GM21619 (cell line): ENCODE measurements at regions not wholly inside any gene's neighbourhood (a gene's known extent, or its start where the extent isn't known, plus 50 kb on each side); places are given as distances from the start of the nearest gene placed in this dataset.
"Not testable (repeated sequence)": the region's sequence is repeated elsewhere in the genome, so short reads cannot be mapped to it uniquely, and the experiment has no call there.

Experiments used
- ATAC-seq: cut with Tn5 transposase; IDR thresholded peaks from one replicate; pipeline ENCODE4 v1.9.1; 2021; ENCODE audit not compliant: unreplicated experiment

DNA sequence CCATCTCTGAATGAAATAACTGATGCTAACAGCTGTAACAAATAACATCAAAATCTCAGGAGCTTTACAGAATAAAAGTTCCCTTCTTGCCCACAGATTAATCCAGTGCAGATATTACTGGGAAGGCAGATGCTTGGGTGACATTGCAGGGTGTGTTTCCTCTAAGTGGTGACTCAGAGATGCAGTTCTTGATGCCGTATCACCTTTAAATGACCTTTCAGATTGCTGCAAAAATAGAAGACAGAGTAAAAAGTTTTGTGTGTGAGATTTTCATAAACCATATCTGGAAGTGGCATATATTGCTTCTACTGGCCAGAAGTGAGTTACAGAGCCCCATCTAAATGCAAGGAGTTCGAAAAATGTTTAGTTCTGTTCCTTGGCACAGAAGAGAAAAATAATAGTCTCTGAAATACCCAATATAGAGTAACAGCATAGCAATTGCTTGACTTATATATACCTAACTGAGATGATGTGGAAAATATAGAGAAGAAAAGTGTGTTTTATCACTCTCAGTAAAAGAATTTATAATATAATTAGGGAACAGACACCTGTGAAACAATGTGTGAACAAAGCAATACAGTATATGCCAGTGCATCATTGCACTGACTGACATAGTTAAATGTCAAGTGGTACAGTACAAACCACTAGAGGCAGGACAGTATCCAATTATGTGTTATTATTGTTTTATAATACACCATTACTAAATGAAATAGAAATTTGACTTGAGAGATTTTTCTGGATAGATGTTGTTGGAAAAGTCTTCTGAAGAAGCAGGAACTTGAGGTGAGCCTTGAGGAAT is 430.7 kb upstream of the CBLB start:
- ATAC-seq, result peak; percentile 52

DNA sequence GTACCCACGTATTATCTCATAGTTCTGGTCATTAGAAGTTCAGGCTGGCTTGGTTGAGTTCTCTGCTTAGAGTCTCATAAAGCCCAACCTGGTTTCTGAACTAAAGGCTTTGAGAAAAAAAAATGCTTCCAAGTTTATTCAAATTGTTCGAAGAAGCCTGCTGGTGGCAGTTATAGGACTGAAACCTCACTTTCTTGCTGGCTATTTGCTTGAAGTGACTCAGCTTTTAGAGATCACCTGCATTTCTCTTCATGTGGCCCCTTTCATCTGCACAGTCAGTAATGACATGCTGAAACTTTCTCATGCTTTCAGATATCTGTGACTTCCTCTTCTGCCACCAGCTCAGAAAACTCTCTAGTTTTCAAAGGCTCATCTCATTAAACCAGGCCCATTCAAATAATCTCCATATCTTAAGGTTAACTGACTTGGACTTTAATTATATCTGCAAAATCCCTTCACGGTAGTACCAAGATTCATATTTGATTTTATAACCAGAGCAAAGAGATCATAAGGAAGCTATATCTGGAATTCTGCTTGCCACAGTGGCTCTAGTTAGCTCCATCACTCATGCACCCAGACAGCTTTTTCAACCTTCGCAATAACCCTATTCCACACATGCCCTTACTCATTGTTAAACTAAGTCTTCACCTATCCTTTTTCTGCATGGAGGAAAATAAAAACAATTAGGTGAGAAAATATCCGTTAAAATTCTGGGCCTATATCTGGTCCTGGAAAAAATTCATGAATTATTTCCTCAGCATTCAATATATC is 433.8 kb upstream of the CBLB start:
- ATAC-seq, result peak; percentile 88

DNA sequence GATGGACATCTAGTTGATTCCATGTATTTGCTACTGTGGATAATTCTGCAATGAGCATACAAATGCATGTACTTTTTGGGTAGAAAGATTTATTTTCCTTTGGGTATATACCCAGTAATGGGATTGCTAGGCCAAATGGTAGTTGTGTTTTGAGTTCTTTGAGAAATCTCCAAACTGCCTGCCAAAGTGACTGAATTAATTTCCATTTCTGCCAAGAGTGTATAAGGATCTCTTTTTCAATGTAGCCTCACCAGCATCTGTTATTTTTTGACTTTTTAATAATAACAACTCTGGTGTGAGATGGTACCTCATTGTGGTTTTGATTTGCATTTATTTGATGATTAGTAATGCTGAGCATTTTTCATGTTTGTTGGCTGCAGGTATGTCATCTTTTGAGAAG is 435.0 kb upstream of the CBLB start:
- ATAC-seq, result no peak

DNA sequence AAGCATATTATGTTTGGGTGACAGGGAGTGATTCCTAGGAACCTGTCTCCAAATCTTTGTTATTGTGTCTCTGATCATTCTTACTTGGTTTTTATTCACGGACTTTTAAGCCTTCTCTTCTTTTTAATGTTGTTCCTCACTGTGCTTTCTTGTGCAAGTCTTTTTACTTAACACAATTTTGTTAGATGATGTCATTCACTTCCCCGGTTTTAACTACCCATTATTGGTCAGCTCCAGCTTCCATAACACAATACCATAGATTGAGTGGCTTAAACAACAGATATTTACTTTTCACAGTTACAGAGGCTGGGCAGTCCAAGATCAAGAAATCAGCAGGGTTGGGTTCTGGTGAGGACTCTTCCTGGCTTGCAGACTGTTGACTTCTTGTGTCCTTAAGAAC is 436.3 kb upstream of the CBLB start:
- ATAC-seq, result no peak

DNA sequence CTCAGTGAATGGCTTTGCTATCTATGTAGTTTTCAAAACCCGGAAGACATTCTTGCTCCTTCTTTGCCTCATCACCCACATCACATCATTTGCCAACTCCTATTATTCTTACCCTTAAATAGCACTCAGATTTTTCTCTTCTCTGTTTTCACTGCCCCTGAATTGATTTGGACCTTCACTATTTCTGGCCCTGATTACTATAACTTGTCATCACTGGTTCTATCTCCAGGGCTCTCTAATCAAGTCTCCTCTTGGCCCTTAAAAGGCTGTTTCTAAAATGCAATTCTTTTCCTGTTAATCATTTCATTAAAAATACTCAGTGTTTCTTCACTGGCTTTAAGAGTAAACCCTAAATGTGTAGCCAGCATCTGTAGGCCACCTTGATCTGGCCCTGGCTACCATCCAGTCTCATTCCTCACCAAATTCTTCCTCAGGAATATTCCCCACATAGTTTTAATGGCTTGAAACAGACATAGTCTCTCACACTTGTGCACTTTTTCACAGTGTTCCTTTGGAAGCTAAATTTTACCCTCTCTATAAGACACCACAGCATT is 437.1 kb upstream of the CBLB start:
- ATAC-seq, result no peak

DNA sequence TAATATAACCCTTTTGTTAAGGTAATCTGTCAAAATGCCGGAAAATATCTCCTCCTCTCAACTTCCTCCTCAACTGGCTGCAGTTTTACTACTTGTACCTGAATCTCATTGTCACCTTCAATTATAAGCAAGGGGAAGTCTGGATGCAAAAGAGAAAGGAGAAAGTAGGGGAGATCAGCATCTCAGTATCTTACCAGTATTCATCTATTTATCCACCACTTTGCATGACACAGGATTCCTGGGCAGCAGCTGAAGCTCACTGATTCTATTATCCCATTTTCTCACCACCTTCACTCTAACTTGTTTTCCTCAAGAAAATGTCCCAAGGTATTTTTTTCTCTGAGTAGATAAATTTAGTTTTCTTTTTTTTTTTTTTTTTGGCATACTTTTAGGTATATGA is 440.5 kb upstream of the CBLB start:
- no peak for ATAC-seq

DNA sequence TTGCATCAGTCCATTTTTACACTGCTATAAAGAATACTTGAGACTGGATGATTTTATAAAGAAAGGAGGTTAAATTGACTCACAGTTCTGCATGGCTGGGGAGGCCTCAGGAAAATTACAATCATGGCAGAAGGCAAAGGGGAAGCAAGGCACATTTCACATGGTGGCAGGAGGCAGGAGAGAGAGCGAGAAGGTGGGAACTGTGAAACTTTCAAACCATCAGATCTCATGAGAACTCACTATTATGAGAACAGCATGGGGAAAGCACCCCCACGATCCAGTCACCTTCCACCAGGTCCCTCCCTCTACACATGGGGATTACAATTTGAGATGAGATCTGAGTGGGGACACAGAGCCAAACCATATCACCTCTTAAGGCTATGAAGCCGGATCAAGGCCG is 441.0 kb upstream of the CBLB start:
- not testable (repeated sequence) for ATAC-seq

DNA sequence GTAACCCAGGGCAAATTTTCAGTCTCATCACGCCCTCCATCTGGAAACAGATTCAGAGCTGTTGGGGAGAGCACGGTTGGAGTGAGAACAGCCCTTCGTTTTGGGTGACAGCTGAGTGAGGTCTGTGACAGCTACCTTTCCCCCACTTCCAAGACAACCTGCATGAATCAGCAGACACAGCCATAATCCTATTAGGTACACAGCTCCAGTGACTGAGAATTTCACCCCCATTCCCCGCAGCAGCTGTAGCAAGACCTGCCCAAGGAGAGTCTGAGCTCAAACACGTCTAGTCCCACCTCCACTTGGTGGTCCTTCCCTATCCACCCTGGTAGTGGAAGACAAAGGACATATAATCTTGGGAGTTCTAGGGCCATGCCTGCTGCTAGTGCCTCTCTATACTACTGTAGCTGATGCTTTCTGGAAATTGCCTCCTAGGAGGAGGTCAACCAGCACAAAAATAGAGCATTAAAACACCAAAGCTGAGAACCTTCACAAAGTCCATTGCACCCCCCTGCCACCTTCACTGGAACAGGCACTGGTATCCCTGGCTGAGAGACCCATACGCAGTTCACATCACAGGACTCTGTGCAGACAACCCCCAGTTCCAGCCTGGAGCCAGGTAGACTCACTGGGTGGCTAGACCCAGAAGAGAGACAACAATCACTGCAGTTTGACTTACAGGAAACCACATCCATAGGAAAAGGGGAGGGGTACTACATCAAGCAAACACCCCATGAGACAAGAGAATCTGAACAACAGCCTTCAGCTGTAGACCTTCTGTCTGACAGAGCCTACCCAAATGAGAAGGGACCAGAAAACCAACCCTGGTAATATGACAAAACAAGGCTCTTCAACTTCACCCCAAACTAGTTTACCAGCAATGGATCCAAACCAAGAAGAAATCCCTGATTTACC is 448.6 kb upstream of the CBLB start:
- ATAC-seq, result no peak

DNA sequence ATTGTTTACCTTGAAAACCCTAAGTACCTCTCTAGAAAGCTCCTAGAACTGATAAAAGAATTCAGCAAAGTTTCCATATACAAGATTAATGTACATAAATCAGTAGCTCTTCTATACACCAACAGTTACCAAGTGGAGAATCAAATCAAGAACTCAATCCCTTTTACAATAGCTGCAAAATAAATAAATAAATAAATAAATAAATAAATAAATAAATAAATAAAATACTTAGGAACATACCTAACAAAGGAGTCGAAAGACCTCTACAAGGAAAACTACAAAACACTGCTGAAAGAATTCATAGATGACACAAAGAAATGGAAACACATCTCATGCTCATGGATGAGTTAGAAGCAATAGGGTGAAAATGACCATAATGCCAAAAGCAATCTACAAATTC is 452.6 kb upstream of the CBLB start:
- not testable (repeated sequence) for ATAC-seq

DNA sequence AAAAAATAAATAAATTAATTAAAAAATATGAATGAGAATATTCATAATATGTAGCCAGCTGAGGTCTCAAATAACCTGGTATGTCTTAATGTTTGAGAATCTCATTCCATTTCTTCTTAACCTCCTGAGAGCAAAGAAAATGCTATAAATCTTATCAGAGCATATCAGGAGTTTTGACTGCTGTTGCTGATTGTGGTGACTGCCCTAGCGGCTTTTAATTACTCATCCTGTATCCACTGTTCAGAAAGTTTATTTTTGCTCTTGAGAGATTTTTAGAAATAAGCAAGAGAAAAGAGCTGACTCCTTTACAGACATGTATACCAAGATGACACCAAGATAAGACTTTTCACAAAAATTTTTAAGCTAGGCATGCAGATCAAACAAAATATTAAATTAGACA is 454.8 kb upstream of the CBLB start:
- ATAC-seq, result no peak

DNA sequence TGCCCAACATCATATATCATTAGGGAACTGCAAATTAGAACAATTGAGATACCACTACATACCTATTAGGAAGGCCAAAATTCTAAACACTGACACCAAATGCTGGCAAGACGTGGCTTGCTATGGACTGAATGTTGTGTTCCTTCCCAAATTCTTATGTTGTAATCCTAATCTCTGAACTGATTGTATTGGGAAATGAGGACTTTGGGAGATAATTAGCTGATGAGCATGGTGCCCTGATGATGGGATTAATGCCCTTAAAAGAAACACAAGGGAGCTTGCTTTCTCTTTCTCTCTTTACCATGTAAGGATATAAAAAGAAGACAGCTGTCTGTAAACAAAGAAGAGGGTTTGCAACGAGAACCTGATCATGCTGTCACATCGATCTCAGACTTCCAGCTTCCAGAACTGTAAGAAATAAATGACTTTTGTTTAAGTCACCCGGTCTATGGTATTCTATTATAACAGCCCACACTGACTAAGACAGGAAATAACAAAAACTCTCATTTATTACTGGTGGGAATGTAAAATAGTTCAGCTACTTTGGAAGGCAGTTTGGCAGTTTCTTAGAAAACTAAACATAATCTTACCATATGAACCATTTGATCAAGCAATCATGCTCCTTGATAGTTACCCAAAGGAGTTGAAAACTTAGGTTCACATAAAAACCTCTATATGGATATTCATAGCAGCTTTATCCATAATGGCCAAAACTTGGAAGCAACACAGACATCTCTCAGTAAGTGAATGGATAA is 458.3 kb upstream of the CBLB start:
- ATAC-seq, result no peak

DNA sequence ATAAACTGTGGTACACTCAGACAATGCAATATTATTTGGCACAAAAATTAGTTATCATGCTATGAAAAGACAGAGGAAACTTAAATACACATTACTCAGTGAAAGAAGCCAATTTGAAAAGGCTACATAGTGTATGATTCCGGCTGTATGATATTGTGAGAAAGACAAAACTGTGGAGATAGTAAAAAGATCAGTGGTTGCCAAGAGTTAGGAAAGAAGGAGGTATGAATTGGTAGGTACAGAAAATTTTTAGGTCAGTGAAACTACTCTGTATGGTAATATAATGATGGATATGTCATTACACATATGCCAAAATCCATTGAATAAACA is 458.8 kb upstream of the CBLB start:
- no peak for ATAC-seq

DNA sequence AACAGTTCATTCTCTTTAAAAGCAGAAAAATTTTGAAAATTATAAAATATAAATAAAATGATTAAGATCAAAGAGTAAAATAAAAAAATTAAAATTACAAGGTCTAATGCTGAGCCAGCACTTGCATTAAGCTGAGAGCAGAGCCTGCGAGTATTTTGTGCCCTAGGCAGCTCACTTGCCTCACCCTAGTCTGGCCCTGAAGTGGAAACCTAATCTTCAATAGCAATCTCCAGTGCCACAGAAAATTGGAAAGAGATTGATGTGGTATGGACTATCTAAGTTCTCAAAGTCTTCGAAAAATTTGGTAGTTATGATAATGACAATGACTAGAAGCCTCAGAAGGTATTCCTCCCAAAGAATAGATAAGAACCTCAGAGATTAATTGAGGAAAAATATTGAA is 459.4 kb upstream of the CBLB start:
- ATAC-seq, result no peak

DNA sequence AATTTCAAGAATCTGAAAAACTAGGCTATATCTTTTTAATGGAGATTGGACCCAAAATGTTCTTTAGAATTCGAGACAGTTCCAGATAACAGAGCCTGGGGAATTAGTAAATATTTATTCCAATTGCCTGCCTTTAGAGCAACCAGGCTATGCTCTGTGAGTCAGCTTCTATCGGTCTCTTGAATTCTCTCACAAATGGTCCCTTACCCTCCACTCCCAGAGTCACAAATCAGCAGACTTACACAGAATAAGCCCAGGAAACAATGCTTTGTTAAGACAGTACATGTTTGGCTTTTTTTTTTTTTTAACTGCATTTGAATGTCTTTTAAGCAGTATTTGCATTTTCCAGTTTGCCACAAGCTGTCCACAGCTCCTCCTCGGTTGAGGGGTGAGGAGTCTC is 460.7 kb upstream of the CBLB start:
- no peak for ATAC-seq

DNA sequence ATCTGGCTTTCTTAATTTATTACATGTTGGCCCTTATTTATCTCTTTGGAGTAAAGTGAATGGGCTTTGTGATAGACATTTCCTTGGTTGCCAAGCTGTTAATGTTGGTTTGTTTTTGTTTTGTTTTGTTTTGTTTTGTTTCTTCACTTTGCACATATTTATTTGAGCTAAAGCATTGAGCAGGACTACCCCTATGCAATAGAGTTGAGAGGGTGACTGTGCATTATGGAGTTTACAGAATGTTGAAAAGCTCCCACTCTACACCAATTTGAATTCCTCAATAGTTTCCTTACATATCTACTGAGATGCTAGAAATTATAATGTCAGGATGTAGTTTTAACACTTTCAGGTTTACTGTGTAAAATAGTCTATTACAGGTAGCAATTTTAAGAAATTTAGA is 462.8 kb upstream of the CBLB start:
- ATAC-seq, result no peak

DNA sequence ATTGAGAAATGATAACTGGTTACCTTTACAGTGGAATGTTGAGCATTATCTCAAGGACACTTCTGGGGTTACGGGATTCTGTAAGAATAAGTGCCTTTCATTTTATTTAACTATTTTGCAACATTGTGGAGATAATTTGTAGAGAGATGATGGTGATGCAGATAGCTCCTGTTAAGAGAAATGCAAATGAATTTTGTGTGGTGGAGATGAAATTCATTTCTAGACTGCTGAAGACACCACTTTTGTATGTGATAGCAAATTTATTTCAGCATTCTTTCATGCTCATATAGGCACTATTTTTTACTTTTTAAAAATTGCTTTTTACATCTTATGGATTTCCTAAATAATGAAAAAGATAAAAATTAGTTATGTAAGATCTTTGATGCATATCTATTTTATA is 463.3 kb upstream of the CBLB start:
- no peak for ATAC-seq

DNA sequence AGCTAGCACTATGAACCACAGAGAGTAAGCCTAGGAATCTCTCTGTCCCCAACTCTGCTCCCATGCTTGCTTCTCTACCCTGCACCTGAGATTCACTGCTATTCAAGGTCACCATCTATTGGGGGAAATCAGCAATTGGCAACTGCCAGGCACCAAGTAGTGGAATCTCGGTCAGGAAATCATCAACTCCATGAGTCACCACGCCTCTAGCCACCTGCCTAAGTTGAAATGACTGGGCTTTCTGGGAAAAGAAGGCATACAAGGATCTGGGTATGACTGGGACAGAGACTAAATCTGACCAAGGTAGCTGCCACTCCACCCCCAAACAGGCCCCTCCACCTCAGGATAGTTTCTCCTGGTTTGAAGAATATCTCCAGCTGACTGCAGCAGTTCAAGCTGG is 464.1 kb upstream of the CBLB start:
- ATAC-seq, result peak; percentile 46

DNA sequence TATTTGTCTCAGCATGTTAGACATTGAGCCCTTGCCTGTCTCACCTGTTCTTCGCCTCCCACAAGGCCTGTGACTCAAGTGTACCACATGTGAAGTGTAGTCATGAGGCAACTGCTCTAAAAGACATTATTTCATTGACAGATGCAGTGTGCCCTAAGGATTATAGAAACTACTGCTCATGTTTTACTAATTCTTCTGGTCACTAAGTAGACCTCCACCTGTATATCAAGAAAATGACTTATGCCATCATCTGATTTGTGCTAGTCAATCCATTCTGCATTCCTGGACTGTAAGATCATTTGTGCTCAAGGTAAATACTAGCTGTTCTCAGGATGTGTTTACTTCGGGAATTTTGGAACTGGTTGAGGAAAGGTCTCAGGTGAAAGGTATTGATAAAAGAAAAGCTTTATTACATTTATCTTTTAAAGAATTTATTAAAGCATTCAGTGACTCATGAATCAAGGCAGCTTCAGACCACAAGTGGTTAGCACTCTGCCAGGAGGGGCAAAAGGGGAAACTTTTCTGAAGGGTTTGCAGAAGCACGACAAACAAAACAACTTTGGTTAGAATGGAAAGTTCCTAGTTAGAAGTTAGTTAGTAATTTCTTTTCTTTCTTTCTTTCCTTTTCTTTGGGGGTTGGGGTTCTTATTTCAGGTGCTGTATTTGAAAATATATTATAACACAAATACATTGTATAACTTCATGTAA is 465.3 kb upstream of the CBLB start:
- ATAC-seq, result peak; percentile 65

DNA sequence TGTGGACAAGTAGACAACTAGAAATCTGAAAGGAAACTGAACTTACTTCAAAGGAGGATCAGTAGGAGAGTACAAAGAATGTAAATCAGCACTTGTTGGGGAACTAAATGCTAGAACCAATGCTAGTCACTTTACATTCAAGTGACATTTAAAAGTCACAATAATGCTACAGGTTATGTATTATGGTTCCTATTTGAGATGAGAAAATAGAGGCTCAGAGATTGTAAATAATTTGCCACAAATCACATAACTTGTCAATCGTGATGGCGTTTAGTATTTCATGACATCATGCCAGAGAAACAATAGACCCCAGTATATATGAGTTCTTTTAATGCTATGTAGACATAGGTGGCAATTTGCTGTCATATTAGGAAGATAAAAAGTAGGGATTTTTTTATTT is 467.8 kb upstream of the CBLB start:
- no peak for ATAC-seq

DNA sequence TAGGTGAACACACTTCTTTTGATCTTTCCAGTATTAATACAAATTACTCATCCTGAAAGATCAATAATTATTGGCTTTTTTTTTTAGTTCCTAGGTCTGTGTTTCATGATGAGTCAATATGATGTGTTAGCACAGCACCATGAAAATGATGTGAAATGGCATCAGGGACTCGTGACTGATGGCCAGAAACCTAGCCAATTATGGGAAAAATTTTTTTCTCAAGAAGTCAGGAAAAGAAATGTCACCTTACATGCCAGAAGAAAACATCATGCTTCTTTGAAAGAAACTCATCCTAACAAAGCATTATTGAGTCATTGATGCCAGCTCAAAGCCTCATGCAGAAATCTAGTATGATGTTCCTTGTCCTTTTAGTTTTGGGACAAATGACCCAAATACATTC is 468.3 kb upstream of the CBLB start:
- no peak for ATAC-seq
